ENCODE measurements at regions not wholly inside any gene's neighbourhood (a gene's known extent, or its start where the extent isn't known, plus 50 kb on each side); places are given as distances from the start of the nearest gene placed in this dataset.

GRCh38 chr1:10941891-10942541, 70.4 kb upstream of the TARDBP start:
- Histone ChIP-seq H3K4me3 (ENCODE audit: extremely low read depth in 1 of 4, insufficient read depth in 2 of 4, low read depth in 3 of 4, low read length in 4 of 4) (peak overlapping the region in 3 of 4 experiments; percentile 20 to 48 (median 32); a peak in 3 of 8 replicates), H3K27me3 (replicated peaks in 1 of 4; ENCODE audit: control insufficient read depth in 3 of 4, extremely low read depth in 1 of 4, insufficient read depth in 3 of 4, low read length in 3 of 4) (peaks cover 0 to 3% (median 0%) of the 10 kb centered on the region in 4 experiments; a peak in 2 of 7 replicates), H3K79me2 (ENCODE audit: control insufficient read depth in 1 of 2, insufficient read depth in 2 of 2, low read length in 2 of 2) (no peaks in the 10 kb centered on the region), H3K56ac (replicated peaks; ENCODE audit: insufficient read length, low read depth, low read length) (no peak overlapping the region), H4K8ac (ENCODE audit: extremely low read depth, insufficient read depth, low read length) (peak overlapping the region; percentile 54; the same call in 1 of the 2 replicates), H2BK15ac (ENCODE audit: low read length) (no peak overlapping the region), H3K18ac (ENCODE audit: extremely low read depth, low read length) (peak overlapping the region; percentile 65; the same call in 1 of the 2 replicates), H3K4me2 (ENCODE audit: insufficient read depth in 1 of 2, low read depth in 2 of 2, low read length in 2 of 2) (peak overlapping the region; percentile 9 to 66; a peak in 3 of 4 replicates), H4K5ac (ENCODE audit: insufficient read length, low read depth, low read length) (no peak overlapping the region), H3K9ac (replicated peaks in 1 of 4; ENCODE audit: extremely low read depth in 1 of 4, low read depth in 3 of 4, low read length in 3 of 4) (no peak overlapping the region), H4K91ac (replicated peaks; ENCODE audit: insufficient read length, low read length) (no peak overlapping the region), H3K4me1 (replicated peaks in 1 of 4; ENCODE audit: control insufficient read depth in 3 of 4, insufficient read depth in 4 of 4, low read length in 3 of 4) (peaks cover 0 to 5% (median 3%) of the 10 kb centered on the region in 4 experiments; a peak in 3 of 7 replicates), H2AFZ (ENCODE audit: low read length) (no peak overlapping the region), H4K20me1 (replicated peaks in 1 of 2; ENCODE audit: control insufficient read depth in 1 of 2, insufficient read depth in 2 of 2, low read length in 2 of 2) (no peaks in the 10 kb centered on the region), H3K23ac (ENCODE audit: insufficient read length) (no peak overlapping the region), H3K14ac (ENCODE audit: insufficient read length) (no peak overlapping the region), H2AK5ac (ENCODE audit: low read depth, low read length) (no peak overlapping the region), H2BK12ac (ENCODE audit: low read depth, low read length) (no peak overlapping the region), H3K36me3 (ENCODE audit: control insufficient read depth in 2 of 4, insufficient read depth in 4 of 4, low read length in 3 of 4) (no peaks in the 10 kb centered on the region), H3K4ac (replicated peaks; ENCODE audit: insufficient read length, low read depth, low read length) (no peak overlapping the region), H3K9me3 (ENCODE audit: insufficient read depth in 2 of 2, low read depth in 1 of 2, low read length in 1 of 2) (no peaks in the 10 kb centered on the region), H2BK120ac (replicated peaks; ENCODE audit: low read depth, low read length) (no peak overlapping the region), H3K79me1 (ENCODE audit: low read depth, low read length) (no peaks in the 10 kb centered on the region), H3K27ac (ENCODE audit: low read depth, low read length) (no peak overlapping the region), H2BK5ac (ENCODE audit: low read depth, low read length) (0 out of 2 replicates have a peak overlapping the region, but pooled peaks have one; percentile 18), H2BK20ac (ENCODE audit: low read length) (no peak overlapping the region), H3K23me2 (ENCODE audit: low read depth, low read length) (no peaks in the 10 kb centered on the region)
- peak in 1 of 2 experiments; percentile 99 for DNase-seq (ENCODE audit: low read depth in 1 of 2, low spot score in 2 of 2)
- WGBS, 2 experiments (ENCODE audit: extremely low coverage in 1 of 2, insufficient coverage in 1 of 2, insufficient read length in 1 of 2, insufficient replicate concordance in 2 of 2, low coverage in 1 of 2, low lambda C conversion rate in 2 of 2, missing lambda C conversion rate in 1 of 2): 17% methylated on average over 20 of the region's 21 CpGs; no CpG with 5 or more reads in 1 of the 2 experiments
- POLR2A ChIA-PET (ENCODE audit: partially characterized antibody): interaction anchor here (0.6 kb wide), 1 partner anchor 235 kb away, joined by 3 read pairs; no protein-coding TSS in a partner anchor
- FAIRE-seq: peak; percentile 36
- CTCF ChIA-PET (ENCODE audit: partially characterized antibody): interaction anchor here (0.6 to 1.6 kb wide), 25 partner anchors 9 to 529 kb away, joined by 3 to 13 read pairs (median 4); no protein-coding TSS in a partner anchor
- TF ChIP-seq CEBPB (IDR thresholded peaks at IDR 0.05; ENCODE audit: low read depth, low read length) (no peak), BRCA1 (IDR thresholded peaks at IDR 0.05; ENCODE audit: low read depth, low read length) (no peak), GTF2F1 (IDR thresholded peaks at IDR 0.05; ENCODE audit: borderline replicate concordance, low read depth, low read length) (no peak), MAX (IDR thresholded peaks at IDR 0.05) (no peak), CTCF (IDR thresholded peaks at IDR 0.05; ENCODE audit: control extremely low read depth in 1 of 3, insufficient read depth in 1 of 3, low read depth in 1 of 3, low read length in 3 of 3) (peak in 2 of 3 experiments; percentile 87 to 90; a peak in 3 of 4 replicates), RAD21 (IDR thresholded peaks at IDR 0.05 in 1 of 2, conservative IDR thresholded peaks at IDR 0.05 in 1 of 2; ENCODE audit: low read depth in 2 of 2, low read length in 2 of 2) (peak; percentile 89 to 94), TBP (IDR thresholded peaks at IDR 0.05; ENCODE audit: low read depth, low read length) (peak; percentile 36; the same call in 1 of the 2 replicates)

All from H1 (cell line).